Hematopoietic multipotent progenitor cell treated with erythropoietin and hydrocortisone succinate and interleukin-3 and kit ligand, for 4 days (in vitro differentiated cells): ENCODE measurements at regions not wholly inside any gene's neighbourhood (a gene's known extent, or its start where the extent isn't known, plus 50 kb on each side); places are given as distances from the start of the nearest gene placed in this dataset.
"Not testable (repeated sequence)": the region's sequence is repeated elsewhere in the genome, so short reads cannot be mapped to it uniquely, and the experiment has no call there.

ENCODE experiments used
- DNase-seq: peaks from one replicate; pipeline ENCODE4 v3.0.0-alpha.2; 2015

DNA sequence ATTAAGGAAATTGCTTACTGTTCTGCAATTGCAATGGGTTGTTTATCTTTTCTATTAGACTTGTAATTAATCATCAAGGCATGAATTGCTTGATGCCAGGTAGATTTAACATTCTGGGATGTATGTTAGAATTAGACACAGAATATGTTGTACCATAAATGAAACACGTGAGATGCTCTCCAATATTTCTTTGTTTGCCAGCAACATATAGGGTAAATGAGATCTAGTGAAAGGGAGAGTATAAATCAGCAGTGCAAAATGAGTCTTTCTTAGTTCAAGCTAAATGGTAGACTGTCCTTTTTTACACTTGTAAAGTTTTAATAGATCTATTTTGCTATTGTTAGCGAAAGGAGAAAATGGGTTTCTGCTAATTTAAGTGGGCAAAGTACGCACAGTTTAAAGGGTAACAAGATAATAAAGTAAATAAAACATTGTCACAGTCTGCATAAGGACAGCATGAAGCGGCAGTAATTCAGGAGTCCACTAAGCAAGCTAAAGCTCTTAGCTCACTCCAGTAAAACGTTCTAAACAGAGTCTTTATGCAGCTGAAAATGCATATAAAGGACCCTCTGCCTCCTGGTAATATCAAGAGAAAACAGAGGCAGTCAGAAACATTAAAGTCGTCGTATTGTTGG lies 1137.1 kb downstream of the OLFM4 start:
- DNase-seq = no peak

DNA sequence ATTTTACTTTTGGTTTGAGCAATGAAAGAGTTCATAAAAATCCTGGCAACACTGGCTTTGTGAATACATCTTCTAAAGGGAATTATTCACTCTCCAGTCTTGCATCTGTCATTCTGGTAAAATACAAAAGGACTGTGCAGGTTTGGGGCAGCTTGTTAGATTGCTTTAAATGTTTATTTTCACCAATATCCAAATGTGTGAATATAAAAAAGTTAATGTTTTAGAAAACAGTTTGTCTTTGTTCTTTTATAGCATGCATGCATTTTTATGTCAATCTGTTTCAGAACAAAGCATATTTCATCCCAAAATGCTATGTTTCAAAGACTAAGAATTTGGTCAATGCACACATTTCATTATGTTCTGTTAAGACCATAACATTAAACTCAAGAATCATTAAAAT lies 1145.4 kb downstream of the OLFM4 start:
- DNase-seq = no peak

DNA sequence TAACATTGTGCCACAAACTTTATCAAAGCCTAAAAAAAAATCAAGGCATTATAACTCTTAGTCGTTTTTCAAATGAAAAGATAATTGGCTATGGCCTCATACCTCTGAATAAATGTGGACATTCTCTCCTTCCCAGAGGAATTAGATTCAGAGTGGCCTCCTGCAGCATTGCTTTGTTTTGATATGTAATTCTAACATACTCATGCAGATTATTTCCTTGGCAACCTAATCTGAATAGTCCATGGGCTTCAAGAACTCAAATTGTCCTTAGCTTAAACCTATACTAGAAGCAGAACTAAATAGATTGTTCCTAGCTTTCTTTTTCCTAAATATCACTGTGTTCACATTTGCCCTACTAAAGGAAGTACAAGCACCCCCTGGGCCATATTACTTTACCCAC lies 1146.9 kb downstream of the OLFM4 start:
- no peak for DNase-seq

DNA sequence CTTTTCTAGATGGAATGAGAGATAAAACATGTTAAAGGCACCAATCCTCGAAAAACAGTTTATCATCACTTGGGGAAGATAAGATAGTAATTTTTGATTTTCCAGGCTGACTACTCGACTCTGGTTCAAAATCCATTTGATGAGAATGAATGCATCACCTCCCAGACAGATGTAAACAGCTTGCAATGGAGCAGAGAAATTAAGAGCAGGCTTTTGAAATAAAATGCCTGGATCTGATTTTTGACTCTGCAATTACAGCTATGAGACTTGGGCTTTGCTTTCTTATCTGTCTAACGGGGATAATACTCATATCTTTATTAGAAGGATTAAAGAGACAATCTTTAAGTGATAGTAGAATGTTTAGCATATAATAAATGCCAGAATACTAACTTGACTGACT lies 1148.9 kb downstream of the OLFM4 start:
- no peak for DNase-seq

DNA sequence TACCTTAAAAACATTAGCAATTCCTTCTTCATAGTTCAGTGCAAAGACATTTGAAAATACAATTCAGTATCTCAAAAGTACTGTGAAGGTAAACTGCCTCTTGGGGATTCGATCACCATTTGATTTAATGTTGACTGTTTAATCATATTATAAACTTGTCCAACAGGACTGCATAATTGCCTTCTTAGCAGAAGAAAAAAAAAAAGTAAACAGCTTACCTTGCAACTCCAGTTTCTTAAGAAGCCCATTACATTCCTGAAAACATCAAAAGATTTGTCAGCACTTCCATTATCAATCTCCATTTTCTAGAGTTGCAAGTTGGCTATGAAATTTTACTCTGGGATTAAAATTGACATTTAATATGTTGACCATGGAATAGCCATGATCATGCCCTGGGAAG lies 1154.6 kb downstream of the OLFM4 start:
- no peak for DNase-seq

DNA sequence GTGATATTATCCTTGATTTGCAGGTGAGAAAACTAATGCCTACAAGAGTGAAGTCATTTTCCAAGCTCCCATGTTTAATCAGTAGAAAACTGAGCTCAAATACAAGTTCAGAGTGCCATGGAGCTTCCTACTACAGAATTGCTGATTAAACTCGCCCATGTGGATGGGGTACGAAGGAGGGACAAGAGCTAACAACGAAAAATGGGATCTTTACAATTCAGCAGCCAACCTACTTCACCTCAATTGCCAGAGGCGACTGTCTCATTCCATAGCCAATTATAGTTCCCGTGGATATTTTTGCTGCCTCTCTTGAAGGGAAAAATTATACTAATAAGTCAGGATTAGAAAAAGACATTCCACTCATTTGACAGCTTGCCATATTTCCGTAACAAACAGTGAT lies 1155.1 kb downstream of the OLFM4 start:
- DNase-seq = no peak

DNA sequence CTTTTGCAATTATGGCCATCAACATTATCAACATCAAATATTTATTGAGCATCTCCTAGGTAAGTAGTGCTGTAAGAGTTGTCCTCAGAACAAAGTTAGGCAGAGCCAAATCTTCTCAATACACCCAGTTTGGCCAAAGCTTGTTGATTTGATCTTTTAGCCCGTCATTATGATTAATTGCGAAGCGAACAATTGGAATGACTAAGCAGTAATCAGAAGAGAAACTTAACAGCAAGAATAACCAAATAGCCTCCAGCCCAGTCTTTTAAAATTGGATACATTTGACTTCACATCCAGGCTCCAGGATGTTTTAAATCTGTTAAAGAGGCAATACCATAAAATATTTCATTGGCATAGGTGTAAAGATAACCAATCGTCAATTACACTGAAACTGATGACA lies 1156.0 kb downstream of the OLFM4 start:
- no peak for DNase-seq

DNA sequence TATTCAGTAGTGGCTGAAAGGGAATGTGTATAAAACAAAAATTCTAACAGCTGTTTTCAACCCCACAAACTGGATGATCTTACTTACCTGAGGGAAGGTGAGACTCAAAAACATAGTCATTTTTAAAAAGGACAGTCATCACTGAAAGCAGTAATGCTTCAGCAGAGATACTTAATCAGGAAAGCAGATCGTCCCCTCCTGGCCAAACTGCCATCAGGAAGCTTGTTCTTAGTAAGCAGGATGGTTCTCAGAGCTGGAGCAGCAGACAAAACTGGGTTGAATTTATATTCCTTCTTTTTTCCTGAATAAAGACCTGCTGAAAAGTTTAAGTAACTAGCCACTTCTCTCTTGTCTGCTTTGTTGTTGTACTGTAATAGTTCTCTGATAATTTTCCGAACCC lies 1156.5 kb downstream of the OLFM4 start:
- DNase-seq = no peak

DNA sequence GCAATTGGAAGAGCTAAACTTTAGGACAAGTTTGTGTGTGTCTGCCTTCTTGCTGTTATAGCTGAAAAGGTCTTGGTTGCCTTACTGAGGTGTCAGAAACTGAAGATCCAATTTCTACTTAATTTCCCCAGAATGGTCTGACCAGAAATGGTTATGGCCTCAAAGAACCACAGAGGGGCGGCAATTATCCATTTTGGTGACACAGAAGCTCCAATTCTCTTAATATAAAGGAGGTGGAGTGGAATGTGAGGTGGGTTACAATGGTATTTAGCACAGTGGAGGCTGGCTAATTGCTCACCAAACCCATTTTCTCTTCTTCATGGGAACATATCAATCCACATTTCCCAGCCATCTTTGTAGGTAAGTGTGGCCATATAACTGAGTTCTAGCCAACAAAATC lies 1157.2 kb downstream of the OLFM4 start:
- peak; percentile 4 for DNase-seq

DNA sequence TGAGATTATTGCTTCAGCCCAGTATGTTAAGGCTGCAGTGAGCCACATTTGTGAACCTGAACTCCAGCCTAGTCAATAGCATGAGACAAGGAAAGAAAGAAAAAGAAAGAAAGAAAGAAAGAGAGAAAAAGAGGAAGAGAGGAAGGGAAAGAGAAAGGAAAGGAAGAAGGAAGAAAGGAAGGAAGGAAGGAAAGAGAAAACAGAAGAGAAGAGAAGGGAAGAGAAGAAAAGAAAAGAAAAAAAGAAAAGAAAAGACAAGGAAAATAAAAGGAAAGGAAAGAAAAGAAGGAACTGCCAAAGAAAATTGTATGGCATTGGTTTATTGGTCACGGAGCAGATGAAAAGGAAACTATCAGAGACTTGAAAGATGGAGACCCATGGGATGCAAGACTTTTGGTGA lies 1158.8 kb downstream of the OLFM4 start:
- no peak for DNase-seq

DNA sequence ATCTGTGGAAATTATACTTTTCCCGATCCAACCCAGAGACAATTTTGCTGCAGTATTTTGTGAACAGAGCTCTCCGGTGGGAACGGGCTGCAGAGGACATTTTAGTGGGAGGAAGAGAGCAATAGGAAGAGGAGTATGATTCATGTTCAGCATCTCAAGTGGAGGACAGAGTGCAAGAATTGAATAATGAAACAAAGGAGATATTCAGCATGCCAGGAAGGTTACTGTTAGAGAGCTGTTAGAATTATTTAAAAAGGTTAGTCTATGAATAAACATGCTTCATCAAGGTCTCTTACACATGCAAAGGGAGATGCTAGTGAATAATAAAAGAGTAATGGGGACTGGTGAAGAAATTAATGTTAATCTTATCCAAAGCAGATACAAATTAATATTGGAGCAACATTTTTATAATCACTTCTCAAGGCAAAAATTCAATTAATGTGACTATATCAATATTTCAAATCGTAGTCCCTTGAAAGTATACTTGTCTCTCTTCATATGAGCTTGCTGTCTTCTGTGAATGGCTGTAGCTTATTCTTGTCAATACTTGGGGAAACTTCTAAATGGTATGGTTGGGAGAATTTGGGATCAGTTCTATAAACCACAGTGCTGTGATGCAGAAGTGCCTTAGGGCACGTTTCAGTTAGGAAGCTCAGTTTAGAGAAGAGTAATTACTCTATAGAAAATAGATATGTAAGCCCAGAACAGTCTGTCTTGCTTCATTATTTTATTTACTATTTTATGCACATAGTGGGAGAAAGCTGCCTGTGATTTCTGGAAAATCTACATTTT lies 1165.8 kb downstream of the OLFM4 start:
- no peak for DNase-seq

DNA sequence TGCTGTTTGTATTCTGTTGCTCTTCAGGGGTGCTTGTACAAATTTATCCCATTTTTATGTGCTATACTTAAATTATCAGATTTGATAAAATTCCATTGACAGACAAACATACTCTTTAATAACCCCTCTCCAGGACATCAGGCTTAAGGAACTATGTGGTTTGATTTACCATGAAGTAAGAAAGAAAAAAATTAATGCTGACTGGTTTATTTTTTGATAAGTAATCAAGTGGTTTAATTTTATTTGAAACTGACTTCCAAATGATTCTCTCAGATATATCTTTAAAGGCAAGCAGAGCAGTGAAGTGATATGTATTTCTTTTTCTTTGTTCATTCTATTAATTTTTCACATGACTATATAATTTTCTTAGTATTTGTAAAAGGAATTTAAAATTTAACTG lies 1168.1 kb downstream of the OLFM4 start:
- DNase-seq = no peak

DNA sequence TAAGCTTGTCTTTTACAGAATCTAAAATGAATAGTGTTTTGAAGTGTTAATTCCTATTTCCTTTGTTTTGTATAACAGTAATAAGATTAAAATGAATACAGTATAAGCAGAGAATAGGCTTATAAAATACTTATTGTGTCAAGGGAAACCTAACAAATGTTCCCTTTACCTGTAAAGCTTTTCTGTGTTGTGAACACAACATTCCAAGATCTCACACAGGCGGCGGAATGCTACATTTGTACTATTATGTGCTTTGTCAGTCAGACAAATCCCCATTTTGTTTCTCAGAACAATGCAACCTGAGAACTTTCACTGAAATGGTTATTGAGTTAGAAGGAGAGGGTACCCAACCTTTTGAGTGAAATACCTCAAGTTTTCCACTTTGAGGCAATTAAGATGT lies 1170.3 kb downstream of the OLFM4 start:
- DNase-seq = no peak

DNA sequence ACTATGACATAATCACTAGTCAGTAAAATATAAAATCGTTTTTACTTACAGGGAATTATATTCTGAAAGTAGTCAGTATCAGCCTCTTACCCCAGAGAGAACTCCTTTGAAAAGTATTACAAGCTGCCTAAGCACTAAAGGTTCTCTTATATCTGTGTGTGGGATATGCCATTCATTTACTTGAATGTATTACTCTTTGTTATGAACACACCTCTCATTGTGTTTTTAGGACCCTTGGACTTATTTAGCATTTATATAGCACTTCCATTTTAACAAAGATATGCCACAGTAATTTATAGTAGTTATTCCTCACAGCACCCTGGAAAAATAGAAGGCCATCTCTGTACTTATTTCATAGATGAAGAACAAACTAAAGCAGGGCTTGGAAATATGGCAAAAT lies 1178.0 kb downstream of the OLFM4 start:
- no peak for DNase-seq

DNA sequence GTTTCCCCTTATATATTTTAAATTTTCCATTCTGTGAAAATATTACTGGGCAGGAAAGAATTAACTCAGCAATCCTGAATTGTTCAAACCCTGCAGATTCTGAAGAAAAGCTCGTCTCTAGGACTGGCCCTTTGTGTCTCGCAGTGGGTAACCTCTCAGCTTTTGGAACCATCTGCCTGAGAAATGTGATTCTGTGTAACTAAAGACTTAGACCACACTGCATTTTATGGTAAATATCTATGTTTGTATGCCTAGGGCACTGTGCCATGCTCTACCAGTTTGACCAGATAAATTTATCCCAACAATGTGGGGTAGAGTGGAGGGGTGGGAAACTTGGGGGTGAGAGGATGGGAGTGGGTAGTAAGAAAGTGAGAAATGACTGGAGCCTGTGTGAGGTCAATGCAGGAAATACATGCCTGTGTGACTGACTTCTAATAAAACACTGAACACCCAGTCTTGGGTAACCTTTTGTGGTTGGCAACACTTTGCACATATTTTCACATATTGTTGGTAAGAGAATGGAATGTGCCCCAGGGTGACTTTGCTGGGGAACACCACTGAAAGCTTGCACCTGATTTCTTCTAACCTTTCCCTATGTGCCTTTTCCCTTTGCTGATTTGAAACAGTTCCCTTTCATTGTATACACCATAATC lies 1181.9 kb downstream of the OLFM4 start:
- no peak for DNase-seq

DNA sequence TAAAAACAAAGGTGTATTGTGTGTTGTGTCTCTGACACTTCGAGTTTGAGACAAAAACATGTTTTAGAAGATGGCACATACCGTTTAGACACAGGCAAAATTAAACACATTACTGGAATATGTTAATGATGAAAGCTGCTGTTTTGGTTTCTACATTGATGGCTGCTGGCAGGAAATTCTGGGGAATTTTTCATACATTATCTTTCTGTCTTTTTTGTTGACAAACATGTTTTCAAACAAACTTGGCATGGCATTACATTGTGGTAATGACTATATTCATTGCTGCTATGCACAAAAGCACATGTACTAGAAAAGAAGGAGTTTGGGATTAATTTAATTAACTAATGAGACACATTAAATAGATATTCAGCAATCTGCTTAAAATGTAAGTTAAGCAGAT lies 1187.6 kb downstream of the OLFM4 start:
- no peak for DNase-seq

DNA sequence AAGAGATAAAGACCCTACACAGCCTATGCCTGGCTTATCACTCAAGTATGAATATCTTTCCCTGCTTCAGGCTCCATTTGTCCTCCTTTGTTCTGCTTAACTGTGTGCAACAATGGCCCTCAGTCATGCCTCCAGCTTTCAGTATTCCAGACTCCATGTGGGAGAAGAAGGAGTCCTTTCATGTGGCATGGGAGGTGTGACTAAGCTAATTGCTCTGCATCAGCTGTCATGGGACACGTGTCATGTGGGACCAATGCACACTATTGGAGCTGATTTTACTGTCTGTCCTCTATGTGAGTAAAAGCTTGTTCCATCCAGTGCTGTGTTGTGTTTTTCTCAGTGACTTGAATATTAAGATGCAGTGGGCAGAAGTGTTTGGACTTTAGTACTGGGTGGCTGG lies 1198.3 kb downstream of the OLFM4 start:
- no peak for DNase-seq

DNA sequence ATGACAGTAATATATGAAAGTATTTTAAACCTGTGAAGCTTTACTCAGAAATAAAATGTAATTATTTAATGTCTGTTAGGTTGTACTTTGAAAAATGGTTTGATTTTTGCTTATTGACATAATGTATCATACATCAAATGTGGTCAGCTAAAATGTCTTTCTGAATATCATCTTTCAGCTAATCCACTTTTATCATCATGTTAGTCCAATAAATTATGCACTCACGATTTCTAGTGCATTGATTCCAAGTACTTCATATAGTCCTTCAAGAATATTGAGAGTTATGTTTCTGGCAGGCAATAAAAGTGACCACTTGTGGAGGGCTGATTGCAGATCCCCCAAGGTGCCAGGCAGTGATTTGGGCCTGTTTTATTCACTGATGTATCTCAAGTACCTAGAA lies 1204.1 kb downstream of the OLFM4 start:
- no peak for DNase-seq

DNA sequence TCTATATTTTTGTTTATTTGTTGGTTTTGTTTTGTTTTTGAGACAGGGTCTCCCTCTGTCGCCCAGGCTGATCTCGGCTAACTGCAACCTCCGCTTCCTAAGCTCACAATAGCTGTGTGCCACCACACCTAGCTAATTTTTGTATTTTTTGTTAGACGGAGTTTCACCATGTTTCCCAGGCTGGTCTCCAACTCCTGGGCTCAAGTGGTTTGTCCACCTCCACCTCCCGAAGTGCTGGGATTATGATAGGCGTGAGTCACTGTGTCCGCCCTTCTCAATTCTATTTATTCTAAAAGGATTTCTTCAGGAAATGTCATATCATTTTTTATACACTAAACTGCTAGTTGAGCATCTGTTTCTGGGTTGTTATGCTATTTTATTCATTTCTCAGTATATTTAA lies 1206.0 kb downstream of the OLFM4 start:
- no peak for DNase-seq

DNA sequence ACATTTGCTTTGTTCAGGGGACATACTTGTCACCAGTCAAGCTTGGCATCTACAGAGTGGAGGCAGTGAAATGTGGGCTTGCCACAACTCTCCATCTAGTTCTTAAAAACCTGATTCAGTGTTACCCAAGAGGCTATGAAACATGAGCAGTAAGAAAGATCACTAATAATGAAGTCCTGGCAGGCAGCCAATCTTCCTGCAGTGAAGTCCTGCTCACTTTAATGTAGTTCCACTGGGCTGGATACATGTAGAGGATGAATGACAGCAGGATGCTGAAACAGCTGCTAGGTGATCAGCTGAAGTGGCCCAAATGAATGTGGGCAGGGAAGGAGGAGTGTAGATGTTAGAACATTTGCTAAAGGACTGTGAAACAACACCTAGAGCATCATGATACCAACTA lies 1213.1 kb downstream of the OLFM4 start:
- DNase-seq = no peak

DNA sequence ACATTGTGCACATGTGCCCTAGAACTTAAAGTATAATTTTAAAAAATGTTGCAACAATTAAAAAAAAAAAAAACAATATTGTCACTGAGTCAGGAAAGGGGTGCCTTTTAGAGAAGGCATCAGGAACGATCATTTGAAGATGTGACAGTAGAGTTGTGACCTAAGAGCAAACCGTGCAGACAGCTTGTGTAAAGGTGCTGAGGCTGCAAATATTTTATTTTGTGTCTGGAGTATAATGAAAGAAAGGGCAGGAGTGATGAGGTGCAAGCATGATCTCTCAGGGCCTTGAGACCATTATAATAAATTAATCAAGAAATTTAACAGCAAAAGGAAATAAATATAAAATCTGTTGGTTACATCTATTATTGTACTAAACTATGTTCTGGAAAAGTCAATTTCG lies 1219.7 kb downstream of the OLFM4 start:
- DNase-seq = no peak

DNA sequence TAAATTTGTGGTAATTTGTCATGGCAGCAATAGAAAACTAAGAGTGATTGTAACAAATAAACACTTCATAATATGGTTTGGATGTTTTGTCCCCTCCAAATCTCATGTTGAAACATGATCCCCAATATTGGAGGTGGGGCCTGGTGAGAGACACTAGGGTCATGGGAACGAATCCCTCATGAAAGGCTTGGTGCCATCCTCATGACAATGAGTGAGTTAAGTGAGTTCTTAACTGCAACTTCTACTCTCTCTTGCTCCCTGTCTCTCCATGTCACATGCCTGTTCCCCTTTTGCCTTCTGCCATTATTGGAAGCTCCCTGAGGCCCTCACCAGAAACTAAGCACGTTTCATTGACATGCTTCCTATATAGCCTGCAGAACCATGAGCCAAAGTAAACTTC lies 1233.2 kb downstream of the OLFM4 start:
- DNase-seq = no peak

DNA sequence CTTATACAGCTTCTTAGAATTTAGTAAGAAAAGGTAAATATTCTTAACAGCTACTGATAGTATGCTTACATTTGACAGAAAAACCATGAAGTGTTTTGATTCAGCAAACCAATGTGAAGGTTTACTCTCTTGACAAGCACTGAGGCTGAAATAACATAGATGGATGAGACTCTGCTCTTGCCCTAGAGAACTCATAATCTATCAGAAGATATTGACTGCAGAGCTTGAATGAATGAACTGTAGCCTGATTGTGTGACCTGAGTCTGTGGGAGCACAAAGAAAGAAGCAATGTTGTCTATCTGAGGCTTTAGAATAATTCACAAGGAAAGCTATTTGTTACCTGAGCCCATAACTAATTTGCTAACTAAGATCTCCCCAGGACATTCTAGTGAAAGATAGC lies 1235.3 kb downstream of the OLFM4 start:
- DNase-seq = no peak

DNA sequence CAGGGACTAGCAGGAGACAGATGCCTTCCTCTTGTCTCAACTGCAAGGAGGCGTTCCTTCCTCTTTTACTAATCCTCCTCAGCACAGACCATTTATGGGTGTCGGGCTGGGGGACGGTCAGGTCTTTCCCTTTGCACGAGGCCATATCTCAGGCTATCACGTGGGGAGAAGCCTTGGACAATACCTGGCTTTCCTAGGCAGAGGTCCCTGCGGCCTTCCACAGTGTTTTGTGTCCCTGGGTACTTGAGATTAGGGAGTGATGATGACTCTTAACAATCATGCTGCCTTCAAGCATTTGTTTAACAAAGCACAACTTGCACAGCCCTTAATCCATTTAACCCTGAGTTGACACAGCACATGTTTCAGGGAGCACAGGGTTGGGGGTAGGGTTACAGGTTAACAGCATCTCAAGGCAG lies 1238.6 kb downstream of the OLFM4 start:
- not testable (repeated sequence) for DNase-seq
